T-helper 1 cell (primary cell): ENCODE measurements at regions not wholly inside any gene's neighbourhood (a gene's known extent, or its start where the extent isn't known, plus 50 kb on each side); places are given as distances from the start of the nearest gene placed in this dataset.

Experiments used
- DNase-seq, 5 donors: peaks; one replicate each; pipeline ENCODE4 v3.0.0-alpha.2; 2012 to 2020

DNA sequence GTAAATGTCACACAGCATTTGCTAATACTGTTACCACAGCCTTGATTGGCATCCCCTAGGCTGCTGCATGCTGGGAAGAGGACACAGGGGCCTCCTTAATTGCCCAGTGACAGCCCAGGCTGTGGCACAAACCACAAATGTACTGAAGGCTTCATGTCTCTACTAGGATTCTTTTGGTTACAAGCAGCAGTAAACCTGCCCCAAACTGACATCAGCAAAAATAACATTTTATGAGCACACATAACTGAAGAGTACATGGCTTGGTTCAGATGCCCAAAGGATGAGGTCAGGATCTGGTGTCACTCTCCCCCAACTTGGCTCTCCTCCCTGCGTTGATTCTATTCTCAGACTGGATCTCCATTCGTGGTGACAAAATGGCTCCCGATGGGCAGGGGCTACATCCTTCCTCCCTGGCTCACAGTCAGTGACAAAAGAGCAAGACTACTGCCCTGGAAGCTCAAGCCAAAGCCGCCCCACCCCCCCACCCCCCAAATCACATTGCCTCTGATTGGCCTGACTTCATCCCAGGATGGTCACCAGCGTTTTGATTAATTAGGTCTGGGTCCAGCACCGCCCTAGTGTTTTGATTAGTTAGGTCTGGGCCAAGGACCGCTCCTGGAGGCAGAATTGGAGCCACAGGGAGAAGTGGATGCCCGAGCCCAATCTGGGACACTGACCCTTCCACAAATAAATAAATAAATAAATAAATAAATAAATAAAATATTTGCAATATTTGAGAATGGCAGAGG, 180.5 kb upstream of the RBPJ start:
- no peak for DNase-seq

DNA sequence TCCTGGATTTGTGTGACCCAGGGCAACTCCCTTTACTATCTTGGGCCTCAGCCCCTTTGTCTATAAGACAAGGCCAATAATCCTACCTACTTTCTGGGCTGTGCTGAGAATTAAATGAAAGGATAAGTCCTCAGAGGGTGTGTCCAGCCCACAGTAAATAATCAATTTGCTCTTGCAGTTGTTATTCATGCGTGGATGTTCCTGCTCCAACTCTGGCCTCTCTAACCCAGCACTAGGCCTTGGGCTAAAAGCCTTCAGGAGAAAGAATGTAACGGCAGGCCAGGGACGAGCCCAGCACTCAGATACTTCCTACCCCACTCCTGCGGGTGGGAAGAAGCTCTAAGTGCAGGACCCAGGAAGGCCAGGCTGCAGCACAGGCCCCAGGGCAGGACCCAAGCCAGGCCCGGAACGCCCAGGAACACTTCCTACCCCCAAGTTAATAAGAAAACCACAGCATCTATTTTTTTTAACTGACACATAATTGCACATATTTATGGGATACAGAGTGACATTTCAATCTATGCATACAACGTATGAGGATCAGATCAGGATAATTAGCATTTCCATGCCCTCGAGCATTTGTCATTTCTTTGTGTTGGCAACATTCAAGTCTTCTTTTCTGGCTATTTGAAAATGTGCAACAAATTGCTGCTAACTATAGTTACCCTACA, 179.6 kb upstream of the RBPJ start:
- no peak for DNase-seq

DNA sequence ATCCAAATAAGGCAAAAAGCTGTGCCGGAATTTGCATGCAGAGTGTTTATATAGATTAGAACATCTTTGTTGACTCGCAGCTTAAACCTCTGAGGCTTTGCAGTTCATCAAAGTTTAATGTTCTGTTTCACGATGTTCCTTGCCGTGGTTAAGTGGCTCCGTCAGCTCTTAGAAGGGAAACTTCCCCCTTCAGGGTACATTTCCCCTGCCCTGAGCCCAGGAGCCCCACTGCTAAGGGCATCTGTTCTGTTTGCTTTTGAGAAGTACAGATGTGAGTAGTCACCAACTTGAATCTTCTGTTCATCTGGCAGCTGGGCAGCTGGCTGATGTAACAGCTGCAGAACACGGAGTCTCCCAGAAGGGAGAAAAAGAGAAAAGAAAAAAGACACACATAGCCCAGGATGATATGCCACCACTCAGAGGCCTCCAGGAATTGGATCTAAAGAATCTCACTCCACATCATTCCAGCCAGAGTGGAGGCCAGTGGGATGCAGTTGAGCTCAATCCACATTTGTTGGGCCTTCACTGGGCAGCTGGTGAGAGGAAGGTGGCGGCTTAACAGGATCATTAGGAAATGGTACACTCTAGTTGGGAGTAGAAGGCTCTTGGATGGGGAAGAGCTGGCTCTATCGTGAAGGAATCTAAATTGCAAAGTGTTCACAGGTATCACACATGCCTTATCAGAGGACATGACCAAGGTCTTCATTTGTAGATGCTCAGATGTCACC, 178.7 kb upstream of the RBPJ start:
- no peak for DNase-seq

DNA sequence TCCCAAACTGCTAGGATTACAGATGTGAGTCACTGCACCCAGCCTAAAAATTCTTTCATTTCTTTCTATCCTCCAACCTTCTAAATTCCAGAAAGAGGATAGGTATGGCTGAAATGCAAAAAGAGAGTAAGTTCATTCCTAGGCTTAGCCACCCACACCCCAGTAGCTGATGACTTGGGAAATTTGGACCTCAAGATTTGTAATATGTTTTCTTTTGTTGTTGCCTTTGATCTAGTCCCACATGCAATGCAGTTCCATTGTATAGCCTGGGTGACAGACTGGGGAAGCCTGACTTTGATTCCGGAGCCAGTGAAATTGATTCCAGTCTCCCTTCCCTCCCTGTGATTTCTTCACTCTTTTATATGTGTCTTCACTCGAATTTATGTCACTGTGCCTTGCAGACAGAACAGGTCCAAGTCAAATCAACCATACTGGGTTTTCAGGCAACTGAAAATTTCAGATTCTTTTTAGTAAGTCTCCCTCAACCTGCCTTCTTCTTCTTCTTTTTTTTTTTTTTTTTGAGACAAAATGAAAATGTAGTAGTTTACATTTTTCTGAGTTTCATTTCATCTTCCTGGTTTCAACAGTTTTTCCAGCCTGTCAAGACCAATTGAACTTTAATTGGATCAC, 176.2 kb upstream of the RBPJ start:
- no peak for DNase-seq

DNA sequence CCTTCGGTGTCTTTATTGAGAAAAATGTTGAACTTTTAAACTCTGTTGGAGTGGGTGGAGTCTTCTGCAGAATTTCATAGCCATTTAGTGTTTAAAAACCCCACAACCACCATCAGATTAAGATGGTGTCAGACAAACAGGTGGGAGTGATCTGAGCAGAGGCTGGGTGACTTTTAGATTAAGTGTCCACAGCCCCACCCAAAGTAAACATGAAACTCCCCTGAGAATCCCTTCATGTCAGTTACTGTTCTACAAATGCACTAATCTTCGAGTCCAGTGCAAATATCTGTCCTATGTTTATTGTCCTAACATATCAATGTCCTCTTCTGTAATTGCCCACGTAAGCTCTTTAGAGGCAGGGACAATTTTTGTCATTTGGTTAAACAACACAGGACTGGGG, 175.6 kb upstream of the RBPJ start:
- DNase-seq: no peak

GRCh38 chr4:26148927-26149326, 171.9 kb upstream of the RBPJ start:
- DNase-seq: no peak

DNA sequence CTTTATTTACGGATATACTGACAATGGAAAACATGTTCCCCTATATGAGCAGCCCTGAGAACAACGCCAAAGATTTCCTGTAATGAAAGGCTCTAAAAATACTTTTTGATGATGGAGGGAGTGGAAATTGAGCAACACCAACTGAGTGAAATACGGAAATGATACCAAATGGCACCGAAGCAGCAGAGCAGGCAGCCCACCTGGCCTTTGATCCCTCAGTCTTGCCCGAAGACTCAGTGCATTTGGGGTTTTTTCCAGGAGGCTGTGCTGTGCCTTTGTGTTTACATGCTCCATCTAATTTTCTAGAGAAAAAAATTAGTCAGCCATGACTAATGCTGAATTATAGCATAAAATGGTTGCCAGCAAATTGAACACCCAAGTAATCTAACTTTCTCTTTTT, 169.9 kb upstream of the RBPJ start:
- DNase-seq: no peak

- no peak for DNase-seq
Measured at GRCh38 chr4:26151615-26152014, 169.2 kb upstream of the RBPJ start.

- no peak for DNase-seq
Measured at GRCh38 chr4:26152056-26152455, 168.8 kb upstream of the RBPJ start.

- no peak for DNase-seq
Measured at GRCh38 chr4:26157541-26157940, 163.3 kb upstream of the RBPJ start.

DNA sequence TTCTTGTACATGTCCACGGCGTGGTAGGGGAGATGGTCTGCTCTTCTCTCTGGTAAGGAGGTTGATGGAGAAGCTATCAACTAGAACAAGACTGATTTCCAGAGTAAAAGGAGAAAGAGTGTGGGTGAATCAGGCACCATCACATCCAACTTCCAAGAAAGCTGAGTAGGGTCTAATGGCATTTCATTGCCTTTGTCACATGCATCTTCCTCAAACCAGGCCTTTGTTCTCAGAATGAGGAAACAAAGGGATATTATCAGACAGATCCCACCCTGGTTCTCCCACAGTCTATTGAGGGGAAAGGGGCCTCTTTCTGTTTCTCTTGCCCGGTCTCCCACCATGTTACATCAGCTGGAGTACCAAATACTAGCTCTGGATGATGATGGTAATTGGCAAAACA, 160.2 kb upstream of the RBPJ start:
- DNase-seq: no peak

- no peak for DNase-seq
Measured at GRCh38 chr4:26161030-26161824, 159.6 kb upstream of the RBPJ start.

DNA sequence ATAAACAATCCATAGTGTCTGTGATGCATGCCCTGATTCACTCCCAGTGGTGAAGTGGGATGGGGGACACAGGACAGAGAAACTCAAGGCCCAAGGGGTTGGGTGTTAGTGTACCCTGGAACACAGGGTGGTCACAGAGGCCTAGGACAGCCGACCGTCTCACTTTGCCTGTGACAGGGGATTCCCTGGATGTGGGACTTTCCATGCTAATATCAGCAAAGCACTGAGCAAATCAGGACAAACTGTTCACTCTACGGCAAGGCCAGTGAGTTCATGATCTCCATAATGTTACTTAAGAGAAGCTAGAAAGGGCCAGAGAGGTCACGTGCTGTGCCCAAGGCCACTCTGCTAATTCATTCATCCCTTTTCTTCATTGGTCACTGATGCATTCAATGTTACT, 158.7 kb upstream of the RBPJ start:
- DNase-seq: no peak

DNA sequence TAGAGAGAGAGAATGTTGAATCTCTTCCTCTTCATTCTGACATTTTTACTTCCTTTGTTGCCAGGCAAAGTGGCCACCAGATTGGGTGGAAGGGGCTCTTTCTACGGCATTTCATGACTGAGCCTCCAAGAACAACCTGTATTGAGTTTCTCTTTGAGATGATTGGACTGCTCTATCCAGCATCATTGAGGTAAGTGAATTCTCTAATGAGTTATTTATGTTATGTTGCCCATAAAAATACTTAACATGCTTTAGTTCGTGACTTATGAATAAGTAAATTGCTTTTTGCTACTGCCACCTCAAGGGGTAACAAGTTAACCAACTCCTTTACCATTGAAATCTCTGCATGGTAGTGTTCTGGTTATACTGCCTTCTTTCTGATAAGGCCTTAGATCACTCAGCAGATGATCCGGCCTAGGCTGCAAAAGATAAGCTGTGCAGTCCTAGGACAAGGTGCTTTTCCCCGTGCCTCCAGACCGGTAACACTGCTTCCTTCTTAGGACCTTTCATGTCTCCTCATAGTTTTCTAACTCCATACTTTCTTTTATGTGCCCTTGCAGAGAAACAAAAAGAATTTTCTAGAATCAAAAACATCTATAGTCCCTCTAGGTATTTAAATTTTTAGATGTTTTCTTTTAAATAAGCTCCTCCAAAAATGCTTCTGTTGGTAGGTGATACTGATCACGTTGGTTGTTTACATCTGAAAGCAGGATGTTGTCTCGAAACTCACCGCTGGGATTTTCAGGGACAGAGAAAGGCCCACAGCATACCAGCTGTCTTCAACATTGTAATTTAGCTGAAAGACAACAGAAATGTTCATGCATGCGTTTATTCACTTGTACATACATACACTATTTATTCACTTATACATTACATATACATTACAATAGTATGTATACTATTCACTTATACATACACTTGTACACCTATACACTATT, 157.1 kb upstream of the RBPJ start:
- no peak for DNase-seq

GRCh38 chr4:26171501-26171900, 149.3 kb upstream of the RBPJ start:
- no peak for DNase-seq

- DNase-seq: no peak
Measured at GRCh38 chr4:26171941-26172340, 148.9 kb upstream of the RBPJ start.

GRCh38 chr4:26173619-26174018, 147.2 kb upstream of the RBPJ start:
- no peak for DNase-seq

DNA sequence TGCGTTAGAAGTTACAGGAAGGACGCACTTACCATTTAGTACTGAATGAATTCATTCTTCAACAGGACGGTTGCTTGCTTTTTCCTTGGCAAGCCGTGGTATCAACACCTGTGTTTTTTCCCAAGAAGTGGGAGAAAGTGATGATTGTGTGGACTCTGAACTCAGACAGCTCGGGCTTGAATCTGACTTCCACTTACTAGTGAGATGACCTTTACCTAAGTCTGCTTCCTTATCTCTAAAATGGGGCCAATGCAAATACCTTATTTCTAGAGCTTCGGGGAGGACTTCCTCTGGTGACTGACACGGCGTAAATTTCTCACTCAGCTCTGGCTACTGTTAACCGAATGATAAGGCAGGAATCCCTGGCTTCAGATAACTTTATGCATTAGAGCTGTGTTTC, 146.8 kb upstream of the RBPJ start:
- no peak for DNase-seq

GRCh38 chr4:26175006-26175786, 145.6 kb upstream of the RBPJ start:
- DNase-seq: peak in 2 of 5 donors; percentile 4 to 15

DNA sequence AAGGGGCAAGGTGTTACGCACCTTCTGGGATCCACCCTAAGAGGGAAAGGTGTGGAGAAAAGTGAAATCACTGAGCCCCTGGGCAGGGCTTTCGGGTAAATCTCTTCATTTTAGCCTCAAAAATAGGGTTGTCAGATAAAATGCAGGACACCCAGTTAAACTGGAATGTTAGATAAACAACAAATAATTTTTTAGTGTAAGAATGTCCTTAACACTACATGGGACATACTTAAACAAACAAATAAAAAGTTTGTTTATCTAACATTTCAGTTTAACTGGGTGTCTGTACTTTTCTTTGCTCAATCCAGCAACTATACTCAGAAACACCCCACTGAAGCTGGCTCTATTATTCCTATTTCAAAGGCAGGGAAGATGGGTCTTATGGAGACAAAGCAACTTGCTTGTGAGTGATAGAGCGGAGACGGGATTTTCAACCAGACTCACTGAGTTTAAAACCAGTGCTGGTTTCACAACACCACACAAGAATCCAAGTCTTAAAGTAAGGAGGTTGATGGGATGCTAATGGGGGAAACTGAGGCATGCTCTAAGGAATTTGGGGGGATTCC, 144.8 kb upstream of the RBPJ start:
- DNase-seq: no peak
